Rectal smooth muscle tissue (tissue), 1 donor: ENCODE measurements at regions not wholly inside any gene's neighbourhood (a gene's known extent, or its start where the extent isn't known, plus 50 kb on each side); places are given as distances from the start of the nearest gene placed in this dataset.

Experiments
- H3K27ac ChIP-seq: one replicate; pipeline ENCODE4 v1.7.0; 2013; ENCODE audit warnings: low read depth, low read length, inconsistent platforms
- H3K27me3 ChIP-seq: one replicate; pipeline ENCODE4 v1.7.0; 2013; ENCODE audit warnings: low read length; ENCODE audit not compliant: control insufficient read depth, insufficient read depth
- H3K36me3 ChIP-seq: one replicate; pipeline ENCODE4 v1.7.0; 2013; ENCODE audit warnings: low read length; ENCODE audit not compliant: control insufficient read depth, insufficient read depth
- H3K4me1 ChIP-seq: one replicate; pipeline ENCODE4 v1.7.0; 2013; ENCODE audit warnings: low read length; ENCODE audit not compliant: control insufficient read depth, insufficient read depth
- H3K4me3 ChIP-seq: one replicate; pipeline ENCODE4 v1.7.0; 2013; ENCODE audit warnings: low read length
- H3K9ac ChIP-seq: one replicate; pipeline ENCODE4 v1.7.0; 2013; ENCODE audit warnings: low read length

- Histone ChIP-seq H3K27ac (no peak overlapping the region), H3K4me3 (no peak overlapping the region), H3K27me3 (no peaks in the 10 kb centered on the region), H3K9ac (no peak overlapping the region), H3K36me3 (no peaks in the 10 kb centered on the region), H3K4me1 (no peaks in the 10 kb centered on the region)
These were observed 306.3 kb upstream of the ESRRG start for GRCh38 chr1:217029281-217030157.

GRCh38 chr1:217027403-217028080 is 304.3 kb upstream of the ESRRG start:
- Histone ChIP-seq H3K4me3 (no peak overlapping the region), H3K27me3 (no peaks in the 10 kb centered on the region), H3K4me1 (no peaks in the 10 kb centered on the region), H3K36me3 (no peaks in the 10 kb centered on the region), H3K9ac (no peak overlapping the region), H3K27ac (no peak overlapping the region)

GRCh38 chr1:217026531-217026930 is 303.3 kb upstream of the ESRRG start:
- H3K4me1 ChIP-seq = no peaks in the 10 kb centered on the region
- no peaks in the 10 kb centered on the region for H3K36me3 ChIP-seq
- no peaks in the 10 kb centered on the region for H3K27me3 ChIP-seq
- no peak overlapping the region for H3K9ac ChIP-seq
- H3K27ac ChIP-seq = no peak overlapping the region
- no peak overlapping the region for H3K4me3 ChIP-seq

GRCh38 chr1:217025381-217025780 is 302.2 kb upstream of the ESRRG start:
- Histone ChIP-seq H3K4me3 (no peak overlapping the region), H3K27me3 (no peaks in the 10 kb centered on the region)

GRCh38 chr1:217024911-217025310 is 301.7 kb upstream of the ESRRG start:
- Histone ChIP-seq H3K9ac (no peak overlapping the region), H3K36me3 (no peaks in the 10 kb centered on the region), H3K27ac (no peak overlapping the region), H3K27me3 (no peaks in the 10 kb centered on the region), H3K4me1 (no peaks in the 10 kb centered on the region), H3K4me3 (no peak overlapping the region)

More at GRCh38 chr1:217025381-217025780, 302.2 kb upstream of the ESRRG start:
- Histone ChIP-seq H3K27ac (no peak overlapping the region), H3K36me3 (no peaks in the 10 kb centered on the region), H3K4me1 (no peaks in the 10 kb centered on the region), H3K9ac (no peak overlapping the region)

- Histone ChIP-seq H3K4me1 (no peaks in the 10 kb centered on the region), H3K27me3 (no peaks in the 10 kb centered on the region), H3K27ac (no peak overlapping the region), H3K4me3 (no peak overlapping the region), H3K9ac (no peak overlapping the region), H3K36me3 (no peaks in the 10 kb centered on the region)
These were observed 298.7 kb upstream of the ESRRG start for GRCh38 chr1:217021956-217022355.

- H3K27me3 ChIP-seq = no peaks in the 10 kb centered on the region
- no peaks in the 10 kb centered on the region for H3K4me1 ChIP-seq
- no peak overlapping the region for H3K27ac ChIP-seq
- H3K9ac ChIP-seq = no peak overlapping the region
- H3K36me3 ChIP-seq = no peaks in the 10 kb centered on the region
- no peak overlapping the region for H3K4me3 ChIP-seq
These were observed 298.2 kb upstream of the ESRRG start for GRCh38 chr1:217021400-217021799.

GRCh38 chr1:217019475-217019874 is 296.2 kb upstream of the ESRRG start:
- Histone ChIP-seq H3K9ac (no peak overlapping the region), H3K27me3 (no peaks in the 10 kb centered on the region), H3K27ac (no peak overlapping the region), H3K4me1 (no peaks in the 10 kb centered on the region), H3K4me3 (no peak overlapping the region), H3K36me3 (no peaks in the 10 kb centered on the region)

GRCh38 chr1:217018648-217019047 is 295.4 kb upstream of the ESRRG start:
- H3K4me3 ChIP-seq = no peak overlapping the region
- no peaks in the 10 kb centered on the region for H3K27me3 ChIP-seq
- H3K36me3 ChIP-seq = no peaks in the 10 kb centered on the region
- no peak overlapping the region for H3K9ac ChIP-seq
- no peaks in the 10 kb centered on the region for H3K4me1 ChIP-seq
- no peak overlapping the region for H3K27ac ChIP-seq

GRCh38 chr1:217017165-217017564 is 293.9 kb upstream of the ESRRG start:
- Histone ChIP-seq H3K4me3 (no peak overlapping the region), H3K27me3 (no peaks in the 10 kb centered on the region), H3K4me1 (no peaks in the 10 kb centered on the region), H3K27ac (no peak overlapping the region), H3K36me3 (no peaks in the 10 kb centered on the region), H3K9ac (no peak overlapping the region)

- H3K4me1 ChIP-seq = no peaks in the 10 kb centered on the region
- no peak overlapping the region for H3K4me3 ChIP-seq
- no peak overlapping the region for H3K9ac ChIP-seq
- H3K27ac ChIP-seq = no peak overlapping the region
- no peaks in the 10 kb centered on the region for H3K36me3 ChIP-seq
- no peaks in the 10 kb centered on the region for H3K27me3 ChIP-seq
These were observed 290.8 kb upstream of the ESRRG start for GRCh38 chr1:217014066-217014465.

- Histone ChIP-seq H3K4me1 (no peaks in the 10 kb centered on the region), H3K27me3 (no peaks in the 10 kb centered on the region), H3K9ac (no peak overlapping the region), H3K4me3 (no peak overlapping the region), H3K27ac (no peak overlapping the region), H3K36me3 (no peaks in the 10 kb centered on the region)
These were observed 289.4 kb upstream of the ESRRG start for GRCh38 chr1:217012659-217013058.

GRCh38 chr1:217011097-217011496 is 287.9 kb upstream of the ESRRG start:
- no peak overlapping the region for H3K9ac ChIP-seq
- no peak overlapping the region for H3K4me3 ChIP-seq
- no peaks in the 10 kb centered on the region for H3K4me1 ChIP-seq
- no peak overlapping the region for H3K27ac ChIP-seq
- H3K36me3 ChIP-seq = no peaks in the 10 kb centered on the region
- no peaks in the 10 kb centered on the region for H3K27me3 ChIP-seq
